Upper lobe of right lung (tissue), 1 donor: ENCODE measurements at regions not wholly inside any gene's neighbourhood (a gene's known extent, or its start where the extent isn't known, plus 50 kb on each side); places are given as distances from the start of the nearest gene placed in this dataset.

ENCODE experiments used
- ATAC-seq: fragments of 200-7000 bp; cut with Tn5 transposase; one replicate; pipeline ENCODE4 v1.9.1; 2020; ENCODE audit warnings: mild to moderate bottlenecking, moderate library complexity
- DNase-seq: peaks from one replicate; pipeline ENCODE4 v3.0.0-alpha.2; 2020
- H3K27ac ChIP-seq: fragments of 200-600 bp; one replicate; pipeline ENCODE4 v1.8.0; 2022
- H3K27me3 ChIP-seq: fragments of 200-600 bp; one replicate; pipeline ENCODE4 v1.8.0; 2022; ENCODE audit warnings: mild to moderate bottlenecking
- H3K36me3 ChIP-seq: fragments of 200-600 bp; one replicate; pipeline ENCODE4 v1.8.0; 2022
- H3K4me1 ChIP-seq: fragments of 200-600 bp; one replicate; pipeline ENCODE4 v1.8.0; 2022
- H3K4me3 ChIP-seq: fragments of 200-600 bp; one replicate; pipeline ENCODE4 v1.8.0; 2022; ENCODE audit warnings: mild to moderate bottlenecking
- H3K9me3 ChIP-seq: fragments of 200-600 bp; one replicate; pipeline ENCODE4 v1.8.0; 2022
- CTCF ChIP-seq: fragments of 200-600 bp; IDR thresholded peaks from one replicate; pipeline ENCODE4 v1.8.0; 2022; ENCODE audit warnings: antibody characterized with exemption
- intact Hi-C: fragments of 100-400 bp; cut with DNase I; formaldehyde crosslinking; loops from one replicate; pipeline ENCODE4 v1.11.0; 2022
- donor health status: DM: no; HTN: yes; CAD: no; lungs with severe emphysema.

GRCh38 chr22:44574640-44575380, 76.8 kb upstream of the RTL6 start:
- no peak for TF ChIP-seq CTCF
- peak; percentile 41 for DNase-seq
- intact Hi-C loops, result no loop called here

GRCh38 chr22:44574057-44574639, 76.1 kb upstream of the RTL6 start:
- H3K9me3 ChIP-seq, result no peaks in the 10 kb centered on the region
- H3K27ac ChIP-seq, result no peak overlapping the region
- H3K4me1 ChIP-seq, result no peaks in the 10 kb centered on the region
- peak; percentile 63 for DNase-seq
- no peak overlapping the region for H3K4me3 ChIP-seq
- intact Hi-C loops, result no loop called here
- no peaks in the 10 kb centered on the region for H3K36me3 ChIP-seq
- ATAC-seq, result peak; percentile 51
- H3K27me3 ChIP-seq, result peaks cover 5% of the 10 kb centered on the region
- no peak for TF ChIP-seq CTCF

More at GRCh38 chr22:44574640-44575380, 76.8 kb upstream of the RTL6 start:
- no peaks in the 10 kb centered on the region for H3K4me1 ChIP-seq
- no peak for ATAC-seq
- no peak overlapping the region for H3K27ac ChIP-seq
- no peaks in the 10 kb centered on the region for H3K9me3 ChIP-seq
- H3K27me3 ChIP-seq, result peaks cover 5% of the 10 kb centered on the region
- H3K36me3 ChIP-seq, result no peaks in the 10 kb centered on the region
- H3K4me3 ChIP-seq, result no peak overlapping the region

GRCh38 chr22:44573451-44573850, 75.4 kb upstream of the RTL6 start:
- DNase-seq (peak; percentile 43), ATAC-seq (no peak)
- TF ChIP-seq CTCF, result no peak
- Histone ChIP-seq H3K36me3 (no peaks in the 10 kb centered on the region), H3K4me3 (no peak overlapping the region), H3K27ac (no peak overlapping the region), H3K9me3 (no peaks in the 10 kb centered on the region), H3K4me1 (no peaks in the 10 kb centered on the region), H3K27me3 (peaks cover 5% of the 10 kb centered on the region)
- intact Hi-C loops, result no loop called here

DNA sequence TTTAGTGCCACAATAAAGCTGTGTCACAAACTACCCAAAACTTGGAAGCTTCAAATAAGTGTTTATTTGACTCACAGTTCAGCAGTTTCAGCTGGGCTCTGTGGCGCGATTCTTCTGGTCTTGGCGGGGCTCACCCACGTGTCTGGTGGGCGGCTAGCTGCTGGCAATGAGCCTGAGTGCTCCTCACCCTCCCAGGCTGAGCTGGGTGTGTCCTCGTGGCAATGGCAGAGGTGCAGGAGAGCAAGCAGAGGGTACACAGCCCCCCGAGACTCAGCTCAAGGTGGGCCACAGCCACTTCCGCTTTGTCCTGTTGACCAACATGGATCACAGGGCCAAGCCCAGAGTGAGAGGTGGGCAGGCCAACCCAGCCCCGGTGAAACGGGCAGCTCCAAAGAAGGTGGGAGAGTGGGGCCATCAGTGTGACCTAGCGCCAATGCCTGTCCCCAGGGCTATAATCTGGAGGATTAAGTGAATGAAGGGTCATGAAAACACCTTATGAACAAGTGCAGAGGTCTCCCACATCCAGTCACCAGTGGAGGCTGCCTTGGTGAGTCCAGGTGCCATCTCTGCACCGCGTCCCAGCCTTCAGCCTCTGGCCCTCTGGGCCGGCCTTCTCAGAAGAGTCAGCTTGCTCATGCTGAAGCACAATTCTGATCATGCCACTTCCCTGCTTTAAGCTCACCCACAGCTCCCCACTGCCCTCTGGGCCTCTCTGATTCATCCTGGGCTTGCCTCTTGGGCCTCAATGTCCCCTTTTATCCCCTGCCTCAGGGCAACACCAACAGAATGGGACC, 74.6 kb upstream of the RTL6 start:
- ATAC-seq, result no peak

More for the DNA sequence above, 74.6 kb upstream of the RTL6 start:
- Histone ChIP-seq H3K4me3 (no peak overlapping the region), H3K27me3 (peaks cover 5% of the 10 kb centered on the region), H3K27ac (no peak overlapping the region), H3K9me3 (no peaks in the 10 kb centered on the region), H3K36me3 (no peaks in the 10 kb centered on the region), H3K4me1 (no peaks in the 10 kb centered on the region)
- TF ChIP-seq CTCF, result no peak
- DNase-seq, result peak; percentile 57
- intact Hi-C loops, result no loop called here
